Fibroblast of pulmonary artery (primary cell): ENCODE measurements at regions not wholly inside any gene's neighbourhood (a gene's known extent, or its start where the extent isn't known, plus 50 kb on each side); places are given as distances from the start of the nearest gene placed in this dataset.
"Not testable (repeated sequence)": the region's sequence is repeated elsewhere in the genome, so short reads cannot be mapped to it uniquely, and the experiment has no call there.

Experiments used
- DNase-seq: peaks from one replicate; pipeline ENCODE4 v3.0.0-alpha.2; 2010; ENCODE audit warnings: low read depth
- H3K4me3 ChIP-seq: replicated peaks from 2 replicates; pipeline ENCODE4 v1.5.1; 2011; ENCODE audit warnings: low read depth, mild to moderate bottlenecking, control low read depth, low read length, moderate library complexity
- TF ChIP-seq, protein P1 (sequence below): IDR thresholded peaks from 2 replicates; pipeline ENCODE4 v1.5.1; 2011; ENCODE audit warnings: mild to moderate bottlenecking, control low read depth, low read length, inconsistent platforms; ENCODE audit errors: missing control alignments

GRCh38 chr3:81339040-81339845 lies 422.2 kb downstream of the GBE1 start:
- H3K4me3 ChIP-seq: no peak overlapping the region
- peak; percentile 32 for DNase-seq
- TF ChIP-seq, protein P1, sequence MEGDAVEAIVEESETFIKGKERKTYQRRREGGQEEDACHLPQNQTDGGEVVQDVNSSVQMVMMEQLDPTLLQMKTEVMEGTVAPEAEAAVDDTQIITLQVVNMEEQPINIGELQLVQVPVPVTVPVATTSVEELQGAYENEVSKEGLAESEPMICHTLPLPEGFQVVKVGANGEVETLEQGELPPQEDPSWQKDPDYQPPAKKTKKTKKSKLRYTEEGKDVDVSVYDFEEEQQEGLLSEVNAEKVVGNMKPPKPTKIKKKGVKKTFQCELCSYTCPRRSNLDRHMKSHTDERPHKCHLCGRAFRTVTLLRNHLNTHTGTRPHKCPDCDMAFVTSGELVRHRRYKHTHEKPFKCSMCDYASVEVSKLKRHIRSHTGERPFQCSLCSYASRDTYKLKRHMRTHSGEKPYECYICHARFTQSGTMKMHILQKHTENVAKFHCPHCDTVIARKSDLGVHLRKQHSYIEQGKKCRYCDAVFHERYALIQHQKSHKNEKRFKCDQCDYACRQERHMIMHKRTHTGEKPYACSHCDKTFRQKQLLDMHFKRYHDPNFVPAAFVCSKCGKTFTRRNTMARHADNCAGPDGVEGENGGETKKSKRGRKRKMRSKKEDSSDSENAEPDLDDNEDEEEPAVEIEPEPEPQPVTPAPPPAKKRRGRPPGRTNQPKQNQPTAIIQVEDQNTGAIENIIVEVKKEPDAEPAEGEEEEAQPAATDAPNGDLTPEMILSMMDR: peak; percentile 69

DNA sequence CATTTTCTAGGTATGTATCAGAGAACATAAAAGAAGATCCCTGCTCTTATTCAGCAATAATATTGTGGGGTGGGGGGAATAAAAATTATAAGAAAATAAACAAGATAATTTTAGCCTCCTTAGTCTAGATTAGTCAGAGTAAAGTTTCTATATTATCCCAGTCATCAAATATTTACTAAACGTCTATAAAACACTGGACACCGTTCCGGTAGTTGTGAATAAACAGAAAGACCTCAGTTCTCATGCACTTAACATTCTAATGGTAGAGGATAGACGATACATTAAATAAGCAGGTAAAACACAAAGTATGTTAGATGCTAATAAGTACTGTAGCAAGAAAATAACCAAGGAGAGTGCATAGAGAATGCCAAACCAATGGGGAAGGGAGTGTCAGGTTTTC lies 425.0 kb downstream of the GBE1 start:
- DNase-seq: no peak
- no peak overlapping the region for H3K4me3 ChIP-seq
- TF ChIP-seq, protein P1: no peak

- H3K4me3 ChIP-seq, DNase-seq: not testable (repeated sequence)
Observed at GRCh38 chr3:81329835-81330234, 431.6 kb downstream of the GBE1 start.

GRCh38 chr3:81326245-81326644 lies 435.2 kb downstream of the GBE1 start:
- no peak overlapping the region for H3K4me3 ChIP-seq
- TF ChIP-seq, protein P1: no peak
- no peak for DNase-seq

GRCh38 chr3:81320862-81321261 lies 440.6 kb downstream of the GBE1 start:
- DNase-seq: no peak
- TF ChIP-seq, protein P1: no peak
- H3K4me3 ChIP-seq: no peak overlapping the region

GRCh38 chr3:81315030-81315429 lies 446.4 kb downstream of the GBE1 start:
- H3K4me3 ChIP-seq: no peak overlapping the region
- no peak for DNase-seq
- TF ChIP-seq, protein P1: no peak

DNA sequence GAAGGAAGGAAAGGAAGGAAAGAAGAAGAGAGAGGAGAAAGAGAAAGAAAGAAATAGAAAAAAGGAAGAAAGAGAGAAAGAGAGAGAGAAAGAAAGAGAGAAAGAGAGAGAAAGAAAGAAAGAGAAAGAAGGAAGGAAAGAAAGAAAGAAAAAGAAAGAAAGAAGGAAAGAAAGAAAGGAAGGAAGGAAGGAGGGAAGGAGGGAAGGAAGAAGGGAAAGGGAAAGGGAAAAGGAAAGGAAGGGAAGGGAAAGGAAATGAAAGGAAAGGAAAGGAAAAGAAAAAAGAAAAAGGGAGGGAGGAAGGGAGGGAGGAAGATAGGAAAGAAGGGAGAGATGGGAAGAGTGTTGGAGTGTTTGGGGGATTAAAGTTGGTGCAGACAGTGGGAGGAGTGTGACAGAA lies 450.1 kb downstream of the GBE1 start:
- TF ChIP-seq, protein P1: no peak
- H3K4me3 ChIP-seq: no peak overlapping the region
- DNase-seq: no peak
